Suprapubic skin (tissue), 4 donors: ENCODE measurements at regions not wholly inside any gene's neighbourhood (a gene's known extent, or its start where the extent isn't known, plus 50 kb on each side); places are given as distances from the start of the nearest gene placed in this dataset.

Experiments
- DNase-seq, 2 donors: peaks; one replicate each; pipeline ENCODE4 v3.0.0-alpha.2; 2019; ENCODE audit warnings: low spot score in 2 of 2
- H3K27ac ChIP-seq: fragments of 200-600 bp; sonication (generic); one replicate; pipeline ENCODE4 v1.5.1; 2019
- H3K27me3 ChIP-seq: fragments of 200-600 bp; sonication (generic); one replicate; pipeline ENCODE4 v1.5.1; 2019
- H3K36me3 ChIP-seq: fragments of 200-600 bp; sonication (generic); one replicate; pipeline ENCODE4 v1.5.1; 2019
- H3K4me1 ChIP-seq: fragments of 200-600 bp; sonication (generic); one replicate; pipeline ENCODE4 v1.5.1; 2019
- H3K4me3 ChIP-seq: fragments of 200-600 bp; sonication (generic); one replicate; pipeline ENCODE4 v1.5.1; 2019; ENCODE audit warnings: mild to moderate bottlenecking
- H3K9me3 ChIP-seq: fragments of 200-600 bp; sonication (generic); one replicate; pipeline ENCODE4 v1.5.1; 2019
- CTCF ChIP-seq, 2 donors: fragments of 200-600 bp in 1 of 2; fragments of 450-650 bp in 1 of 2; sonication (generic) in 1 of 2; IDR thresholded peaks; one replicate each; pipeline ENCODE4 v1.5.1; 2016 to 2019; ENCODE audit warnings: antibody characterized with exemption in 2 of 2, mild to moderate bottlenecking in 1 of 2, moderate library complexity in 1 of 2
- EP300 ChIP-seq: sonication (generic); formaldehyde crosslinking; IDR thresholded peaks from one replicate; pipeline ENCODE4 v1.6.1; 2017; ENCODE audit warnings: antibody characterized with exemption
- POLR2A ChIP-seq, 2 donors: fragments of 450-650 bp; IDR thresholded peaks; one replicate each; pipeline ENCODE4 v1.6.1; 2017; ENCODE audit warnings: antibody characterized with exemption in 2 of 2, mild to moderate bottlenecking in 2 of 2, moderate library complexity in 2 of 2
- POLR2AphosphoS5 ChIP-seq, 3 donors: sonication (generic); formaldehyde crosslinking; IDR thresholded peaks; one replicate each; pipeline ENCODE4 v1.6.1; 2017; ENCODE audit warnings: antibody characterized with exemption in 3 of 3
- WGBS: methylation state at CpG from one replicate; pipeline ENCODE4 v1.1.5; 2018; 5-methylcytosine and 5-hydroxymethylcytosine counted together

DNA sequence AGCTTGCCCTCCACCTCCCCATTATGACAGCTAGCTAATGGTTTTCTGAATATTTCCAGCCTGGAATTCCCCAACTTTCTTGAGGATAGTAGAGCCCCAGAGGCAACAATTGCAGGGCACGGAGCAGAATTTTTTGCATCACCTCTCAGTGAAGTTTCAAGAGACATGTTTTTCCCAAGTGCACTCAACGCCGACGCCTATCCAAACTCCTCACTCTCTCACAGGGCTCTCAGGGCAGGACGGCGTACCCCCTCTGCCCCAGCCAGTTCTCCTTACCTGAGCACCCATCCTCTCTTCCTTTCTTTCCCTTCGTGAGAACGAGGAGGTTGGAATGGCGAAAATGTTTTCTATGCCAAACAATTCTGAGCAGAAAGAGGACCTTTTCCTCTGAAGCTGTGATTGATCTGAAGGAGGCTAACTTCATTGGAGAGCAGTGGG is 83.1 kb upstream of the FOXQ1 start:
- no peaks in the 10 kb centered on the region for H3K36me3 ChIP-seq
- H3K27ac ChIP-seq: no peak overlapping the region
- H3K4me1 ChIP-seq: peaks cover 3% of the 10 kb centered on the region
- DNase-seq: no peak
- whole genome bisulfite sequencing: 83% methylated on average over 9 of the region's 9 CpGs
- TF ChIP-seq POLR2AphosphoS5 (IDR thresholded peaks at IDR 0.05) (no peak), POLR2A (IDR thresholded peaks at IDR 0.05) (no peak), CTCF (IDR thresholded peaks at IDR 0.05) (no peak), EP300 (no peak)
- H3K4me3 ChIP-seq: no peak overlapping the region
- H3K9me3 ChIP-seq: no peaks in the 10 kb centered on the region
- H3K27me3 ChIP-seq: no peaks in the 10 kb centered on the region

DNA sequence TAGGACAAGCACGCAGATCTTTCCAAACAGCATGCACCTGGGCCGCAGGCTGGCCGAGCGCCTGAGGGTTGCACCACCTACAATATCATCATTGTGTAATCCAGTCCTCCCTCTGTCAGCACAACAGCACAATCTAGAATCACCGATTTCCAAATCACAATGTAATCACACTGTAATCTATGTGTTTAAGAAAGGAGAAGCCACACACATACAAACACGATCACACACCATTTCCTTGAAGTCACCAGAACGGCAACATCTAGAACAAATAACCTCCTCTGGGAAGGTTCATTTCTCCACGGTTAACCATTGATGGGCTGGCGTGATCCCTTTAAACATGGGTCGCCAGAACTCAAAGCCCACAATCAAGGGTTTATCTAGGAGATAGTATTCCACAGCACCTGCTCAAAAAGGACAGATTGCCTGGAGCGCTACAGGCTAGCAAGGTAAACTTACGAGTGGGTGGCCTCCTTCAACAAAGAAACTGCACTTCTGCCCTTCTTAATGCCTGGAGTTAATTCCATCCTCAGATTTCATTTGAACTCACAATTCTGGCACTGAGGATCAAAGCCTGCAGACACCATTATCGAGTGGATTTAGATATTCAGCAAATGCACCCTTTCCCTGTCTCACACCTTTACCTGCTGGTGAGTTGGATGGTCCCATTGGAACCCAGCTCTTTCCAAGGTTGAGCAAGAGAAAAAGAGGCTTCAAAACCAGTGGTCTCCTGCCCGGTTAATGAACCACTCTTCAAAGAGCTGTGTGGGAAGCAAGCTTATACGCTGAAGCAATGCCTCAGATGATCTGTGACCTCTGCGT is 83.8 kb upstream of the FOXQ1 start:
- no peaks in the 10 kb centered on the region for H3K9me3 ChIP-seq
- no peak for DNase-seq
- WGBS: 80% methylated on average over 16 of the region's 16 CpGs
- H3K36me3 ChIP-seq: no peaks in the 10 kb centered on the region
- no peak overlapping the region for H3K27ac ChIP-seq
- peaks cover 3% of the 10 kb centered on the region for H3K4me1 ChIP-seq
- H3K27me3 ChIP-seq: no peaks in the 10 kb centered on the region
- H3K4me3 ChIP-seq: no peak overlapping the region
- TF ChIP-seq POLR2A (IDR thresholded peaks at IDR 0.05) (no peak), CTCF (IDR thresholded peaks at IDR 0.05) (no peak), POLR2AphosphoS5 (IDR thresholded peaks at IDR 0.05) (no peak), EP300 (no peak)

DNA sequence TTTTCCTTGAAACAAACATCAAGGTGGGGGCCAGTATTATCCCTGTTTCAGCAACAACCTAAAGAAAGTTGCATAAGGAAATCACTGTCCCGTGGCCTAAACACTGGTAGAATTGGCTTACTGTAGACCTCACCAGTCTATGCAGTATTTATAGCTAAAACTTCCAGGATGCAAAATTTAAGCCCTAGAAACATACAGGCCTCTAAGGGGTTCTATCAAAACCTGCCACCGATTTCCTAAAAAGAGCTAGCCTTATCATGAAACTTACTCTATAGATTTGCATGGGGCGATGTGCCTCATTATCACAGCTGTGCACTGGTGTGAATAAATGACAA is 84.3 kb upstream of the FOXQ1 start:
- Histone ChIP-seq H3K9me3 (no peaks in the 10 kb centered on the region), H3K36me3 (no peaks in the 10 kb centered on the region), H3K4me1 (peaks cover 3% of the 10 kb centered on the region), H3K4me3 (no peak overlapping the region), H3K27ac (no peak overlapping the region), H3K27me3 (no peaks in the 10 kb centered on the region)
- TF ChIP-seq POLR2A (IDR thresholded peaks at IDR 0.05) (no peak), EP300 (no peak), POLR2AphosphoS5 (IDR thresholded peaks at IDR 0.05) (no peak), CTCF (IDR thresholded peaks at IDR 0.05) (no peak)
- DNase-seq: no peak
- 82% methylated on average over 3 of the region's 3 CpGs for WGBS

GRCh38 chr6:1226277-1227099 is 85.4 kb upstream of the FOXQ1 start:
- Histone ChIP-seq H3K27me3 (no peaks in the 10 kb centered on the region), H3K4me1 (peaks cover 3% of the 10 kb centered on the region), H3K9me3 (no peaks in the 10 kb centered on the region), H3K4me3 (peak overlapping the region; percentile 16), H3K36me3 (no peaks in the 10 kb centered on the region), H3K27ac (no peak overlapping the region)
- 51% methylated on average over 18 of the region's 18 CpGs for WGBS
- TF ChIP-seq POLR2A (IDR thresholded peaks at IDR 0.05) (no peak), CTCF (IDR thresholded peaks at IDR 0.05) (no peak)
- no peak for DNase-seq

GRCh38 chr6:1224514-1224913 is 87.4 kb upstream of the FOXQ1 start:
- DNase-seq: no peak
- TF ChIP-seq POLR2AphosphoS5 (IDR thresholded peaks at IDR 0.05): no peak
- 98% methylated on average over 2 of the region's 2 CpGs for WGBS
- Histone ChIP-seq H3K27ac (no peak overlapping the region), H3K9me3 (no peaks in the 10 kb centered on the region), H3K4me3 (no peak overlapping the region), H3K27me3 (no peaks in the 10 kb centered on the region), H3K4me1 (peaks cover 3% of the 10 kb centered on the region), H3K36me3 (no peaks in the 10 kb centered on the region)
